Activated CD4-positive, CD25-positive, alpha-beta regulatory T cell treated with anti-CD3 and anti-CD28 coated beads, Interleukin-2, amount 50 U/mL, for 72 hours (primary cell): ENCODE measurements at regions not wholly inside any gene's neighbourhood (a gene's known extent, or its start where the extent isn't known, plus 50 kb on each side); places are given as distances from the start of the nearest gene placed in this dataset.

Experiments
- DNase-seq: peaks from one replicate; pipeline ENCODE4 v3.0.0; 2021

GRCh38 chr2:136550181-136550580, 215.2 kb upstream of the THSD7B start:
- no peak for DNase-seq

- no peak for DNase-seq
Observed at GRCh38 chr2:136539355-136539754, 226.0 kb upstream of the THSD7B start.

GRCh38 chr2:136538489-136538888, 226.9 kb upstream of the THSD7B start:
- DNase-seq, result no peak

- DNase-seq, result no peak
Observed at GRCh38 chr2:136534811-136535210, 230.5 kb upstream of the THSD7B start.

- DNase-seq, result no peak
Observed at GRCh38 chr2:136532171-136532570, 233.2 kb upstream of the THSD7B start.

- DNase-seq, result no peak
Observed at GRCh38 chr2:136531731-136532130, 233.6 kb upstream of the THSD7B start.

- no peak for DNase-seq
Observed at GRCh38 chr2:136530146-136530545, 235.2 kb upstream of the THSD7B start.

- no peak for DNase-seq
Observed at GRCh38 chr2:136527560-136527959, 237.8 kb upstream of the THSD7B start.

GRCh38 chr2:136522724-136523123, 242.6 kb upstream of the THSD7B start:
- no peak for DNase-seq

GRCh38 chr2:136517716-136518115, 247.6 kb upstream of the THSD7B start:
- DNase-seq, result no peak

- DNase-seq, result no peak
Observed at GRCh38 chr2:136510244-136510643, 255.1 kb upstream of the THSD7B start.

GRCh38 chr2:136505462-136505861, 259.9 kb upstream of the THSD7B start:
- no peak for DNase-seq

GRCh38 chr2:136502660-136503059, 262.7 kb upstream of the THSD7B start:
- DNase-seq, result no peak

- no peak for DNase-seq
Observed at GRCh38 chr2:136497709-136498108, 267.6 kb upstream of the THSD7B start.

GRCh38 chr2:136496966-136497365, 268.4 kb upstream of the THSD7B start:
- DNase-seq, result no peak

- DNase-seq, result no peak
Observed at GRCh38 chr2:136495636-136496035, 269.7 kb upstream of the THSD7B start.

GRCh38 chr2:136492901-136493300, 272.4 kb upstream of the THSD7B start:
- no peak for DNase-seq

- no peak for DNase-seq
Observed at GRCh38 chr2:136490100-136490499, 275.2 kb upstream of the THSD7B start.

- DNase-seq, result no peak
Observed at GRCh38 chr2:136487421-136487820, 277.9 kb upstream of the THSD7B start.

- no peak for DNase-seq
Observed at GRCh38 chr2:136486115-136486514, 279.2 kb upstream of the THSD7B start.

- DNase-seq, result no peak
Observed at GRCh38 chr2:136482966-136483365, 282.4 kb upstream of the THSD7B start.

GRCh38 chr2:136482006-136482405, 283.3 kb upstream of the THSD7B start:
- DNase-seq, result no peak

- no peak for DNase-seq
Observed at GRCh38 chr2:136479696-136480095, 285.6 kb upstream of the THSD7B start.

GRCh38 chr2:136468799-136469369, 296.5 kb upstream of the THSD7B start:
- no peak for DNase-seq

- no peak for DNase-seq
Observed at GRCh38 chr2:136452528-136452927, 312.8 kb upstream of the THSD7B start.
